ENCODE measurements at regions not wholly inside any gene's neighbourhood (a gene's known extent, or its start where the extent isn't known, plus 50 kb on each side); places are given as distances from the start of the nearest gene placed in this dataset.

- 68% methylated on average over 4 of the region's 6 CpGs for WGBS (ENCODE audit: insufficient coverage, low coverage, low lambda C conversion rate, missing lambda C conversion rate)
- TF ChIP-seq CTCF (IDR thresholded peaks at IDR 0.05) (no peak), POLR2A (IDR thresholded peaks at IDR 0.05) (no peak)
- no peak overlapping the region for H3K27ac ChIP-seq
These were observed 582.3 kb upstream of the DIPK2B start for GRCh38 chrX:45783002-45783401.

GRCh38 chrX:45781901-45782553, 581.4 kb upstream of the DIPK2B start:
- Histone ChIP-seq H3K27ac (no peak overlapping the region), H3K36me3 (no peaks in the 10 kb centered on the region), H3K27me3 (no peaks in the 10 kb centered on the region), H3K4me1 (no peaks in the 10 kb centered on the region), H3K9me3 (no peaks in the 10 kb centered on the region), H3K4me3 (no peak overlapping the region)
- intact Hi-C loops (cut with DNase I): no loop called here
- DNase-seq (no peak), ATAC-seq (peak; percentile 61 to 90 (median 80))
- 29% methylated on average over 3 of the region's 4 CpGs for WGBS (ENCODE audit: insufficient coverage, low coverage, low lambda C conversion rate, missing lambda C conversion rate)
- TF ChIP-seq POLR2A (IDR thresholded peaks at IDR 0.05) (no peak), CTCF (IDR thresholded peaks at IDR 0.05) (peak; percentile 13 to 40 (median 36))

More at GRCh38 chrX:45783002-45783401, 582.3 kb upstream of the DIPK2B start:
- Histone ChIP-seq H3K27me3 (no peaks in the 10 kb centered on the region), H3K36me3 (no peaks in the 10 kb centered on the region), H3K4me3 (no peak overlapping the region), H3K4me1 (no peaks in the 10 kb centered on the region), H3K9me3 (no peaks in the 10 kb centered on the region)
- intact Hi-C loops (cut with DNase I): no loop called here
- no peak for DNase-seq
- peak in 1 of 4 donors; percentile 11 for ATAC-seq

- DNase-seq (no peak), ATAC-seq (no peak)
- no peaks in the 10 kb centered on the region for H3K27me3 ChIP-seq
- no peaks in the 10 kb centered on the region for H3K36me3 ChIP-seq
- intact Hi-C loops (cut with DNase I): no loop called here
- no peaks in the 10 kb centered on the region for H3K9me3 ChIP-seq
- 45% methylated on average over 1 of the region's 1 CpG for WGBS (ENCODE audit: insufficient coverage, low coverage, low lambda C conversion rate, missing lambda C conversion rate)
- no peak overlapping the region for H3K4me3 ChIP-seq
- H3K27ac ChIP-seq: no peak overlapping the region
- no peaks in the 10 kb centered on the region for H3K4me1 ChIP-seq
- TF ChIP-seq CTCF (IDR thresholded peaks at IDR 0.05) (no peak), POLR2A (IDR thresholded peaks at IDR 0.05) (no peak)
These were observed 577.9 kb upstream of the DIPK2B start for GRCh38 chrX:45778616-45779015.

GRCh38 chrX:45777366-45777765, 576.7 kb upstream of the DIPK2B start:
- no peak overlapping the region for H3K27ac ChIP-seq
- intact Hi-C loops (cut with DNase I): no loop called here
- H3K27me3 ChIP-seq: no peaks in the 10 kb centered on the region
- TF ChIP-seq POLR2A (IDR thresholded peaks at IDR 0.05) (no peak), CTCF (IDR thresholded peaks at IDR 0.05) (no peak)
- no peak overlapping the region for H3K4me3 ChIP-seq
- no peaks in the 10 kb centered on the region for H3K4me1 ChIP-seq
- no peaks in the 10 kb centered on the region for H3K36me3 ChIP-seq
- H3K9me3 ChIP-seq: no peaks in the 10 kb centered on the region
- ATAC-seq: no peak
- 24% methylated on average over 3 of the region's 3 CpGs for WGBS (ENCODE audit: insufficient coverage, low coverage, low lambda C conversion rate, missing lambda C conversion rate)
- DNase-seq: no peak
